Right ventricle myocardium superior (tissue), 1 donor: ENCODE measurements at regions not wholly inside any gene's neighbourhood (a gene's known extent, or its start where the extent isn't known, plus 50 kb on each side); places are given as distances from the start of the nearest gene placed in this dataset.

Source experiments
- ATAC-seq: fragments of 200-7000 bp; cut with Tn5 transposase; one replicate; pipeline ENCODE4 v1.9.1; 2020; ENCODE audit warnings: mild to moderate bottlenecking; ENCODE audit not compliant: poor library complexity
- DNase-seq: peaks from one replicate; pipeline ENCODE4 v3.0.0-alpha.2; 2020
- intact Hi-C: fragments of 100-400 bp; cut with DNase I; formaldehyde crosslinking; loops from one replicate; pipeline ENCODE4 v1.11.2; 2022
- donor health status: DM: no; HTN: yes; CAD: no; lungs with severe emphysema.

- intact Hi-C loops: no loop called here
- DNase-seq (no peak), ATAC-seq (no peak)
Measured at GRCh38 chr13:74674720-74675119, 540.5 kb upstream of the KLF12 start.

GRCh38 chr13:74669149-74669548 is 534.9 kb upstream of the KLF12 start:
- ATAC-seq: no peak

GRCh38 chr13:74667656-74668203 is 533.5 kb upstream of the KLF12 start:
- intact Hi-C loops: no loop called here
- DNase-seq: no peak
- ATAC-seq: no peak

More at GRCh38 chr13:74669149-74669548, 534.9 kb upstream of the KLF12 start:
- no peak for DNase-seq
- intact Hi-C loops: no loop called here

DNA sequence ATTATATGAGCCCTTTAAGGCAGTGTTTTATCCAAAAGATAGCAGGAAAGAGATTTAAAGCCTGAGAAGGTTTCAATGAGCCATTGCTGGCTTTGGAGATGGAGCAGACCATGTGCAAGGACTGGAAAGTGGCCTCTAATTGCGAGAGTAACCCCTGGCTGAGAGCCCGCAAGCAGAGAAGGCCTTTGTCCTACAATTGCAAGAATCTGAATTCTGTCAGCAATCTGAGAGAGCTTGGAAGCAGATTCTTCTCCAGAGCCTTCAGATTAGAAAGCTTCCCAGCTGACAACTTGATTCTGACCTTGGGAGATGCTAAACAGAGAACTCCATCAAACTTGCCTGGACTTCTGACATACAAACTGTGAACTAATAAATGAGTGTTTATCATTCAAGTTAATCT is 528.7 kb upstream of the KLF12 start:
- intact Hi-C loops: no loop called here
- ATAC-seq (peak; percentile 49), DNase-seq (peak; percentile 65)

DNA sequence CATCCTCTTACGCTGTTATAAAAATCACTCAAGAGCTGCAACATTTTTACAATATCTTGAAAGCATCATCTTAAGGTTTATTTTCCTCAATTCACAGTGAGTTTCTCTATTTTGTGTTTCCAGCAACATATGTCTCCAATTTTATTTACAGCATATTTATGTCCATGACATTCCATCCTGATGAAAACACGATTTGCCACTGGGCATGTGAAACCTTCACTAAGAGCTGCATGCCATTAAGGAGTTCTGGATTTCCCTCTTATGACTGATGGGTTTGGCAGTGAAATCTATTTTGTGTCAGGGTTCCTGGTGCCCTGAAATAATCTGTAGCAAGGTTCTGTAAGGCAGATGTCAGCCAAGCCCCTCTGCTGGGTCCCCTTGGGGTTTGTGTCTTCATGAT is 527.6 kb upstream of the KLF12 start:
- intact Hi-C loops: no loop called here
- ATAC-seq (no peak), DNase-seq (no peak)

GRCh38 chr13:74657765-74658164 is 523.6 kb upstream of the KLF12 start:
- intact Hi-C loops: no loop called here
- ATAC-seq (no peak), DNase-seq (no peak)

DNA sequence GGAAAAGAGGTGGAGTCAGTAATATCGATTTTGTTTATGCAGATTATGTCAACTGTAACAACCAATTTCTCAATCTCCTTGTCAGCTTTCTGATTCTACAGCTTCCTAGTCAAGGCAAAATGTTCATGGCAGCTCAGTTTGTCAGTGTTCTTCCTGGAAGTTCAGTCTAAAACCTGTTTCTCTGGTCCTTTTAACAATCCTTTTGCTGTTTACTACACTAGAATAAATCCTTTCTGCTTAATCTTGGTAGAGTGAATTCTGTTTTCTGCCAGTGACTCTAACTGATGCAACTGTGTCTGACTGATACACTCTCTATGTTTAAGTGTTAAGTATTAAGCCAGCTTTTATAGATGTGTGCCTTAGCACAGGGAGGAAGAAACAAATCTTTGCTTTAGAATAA is 516.9 kb upstream of the KLF12 start:
- DNase-seq (no peak), ATAC-seq (no peak)
- intact Hi-C loops: no loop called here

DNA sequence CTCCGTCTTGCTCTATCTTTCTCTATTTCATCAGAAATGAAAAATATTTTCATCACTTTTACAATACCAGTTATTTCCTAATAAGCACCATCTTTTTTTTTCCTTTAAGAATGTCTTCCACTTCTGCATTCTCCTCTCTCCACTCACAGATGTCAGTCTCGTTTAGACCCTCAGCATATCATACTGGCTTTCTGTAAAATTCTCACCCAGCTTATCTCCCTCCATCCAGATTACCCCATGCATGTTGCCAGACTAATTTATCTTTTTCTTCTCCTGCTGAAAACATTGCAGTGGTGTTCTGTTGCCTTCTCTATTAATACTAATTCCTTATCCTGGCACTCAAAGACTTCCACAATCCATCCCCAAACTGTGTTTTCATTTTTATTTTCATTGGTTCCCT is 513.8 kb upstream of the KLF12 start:
- ATAC-seq (no peak), DNase-seq (no peak)
- intact Hi-C loops: no loop called here

- intact Hi-C loops: no loop called here
- DNase-seq (no peak), ATAC-seq (no peak)
Measured at GRCh38 chr13:74647211-74647610, 513.0 kb upstream of the KLF12 start.

DNA sequence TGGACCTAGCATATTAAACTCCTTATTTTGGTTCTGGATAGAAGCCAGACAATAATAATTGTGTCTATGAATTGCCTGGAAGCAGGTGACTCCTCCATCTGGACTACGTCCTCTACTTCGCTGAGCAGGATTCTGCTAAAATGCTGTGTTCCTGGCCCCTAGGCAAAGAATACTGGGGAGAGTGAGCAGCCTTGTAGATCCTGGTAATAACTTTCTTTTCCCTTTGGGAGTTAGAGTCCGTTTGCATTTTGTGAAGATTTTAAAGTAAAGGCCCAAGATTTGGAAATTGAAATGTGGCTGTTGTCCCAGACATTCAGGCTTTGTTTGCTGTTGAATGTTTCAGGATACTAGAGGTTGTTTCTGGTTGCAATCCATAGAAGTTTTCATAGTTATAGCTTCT is 511.9 kb upstream of the KLF12 start:
- intact Hi-C loops: no loop called here
- ATAC-seq (no peak), DNase-seq (no peak)

- ATAC-seq (no peak), DNase-seq (no peak)
- intact Hi-C loops: no loop called here
Measured at GRCh38 chr13:74645586-74645985, 511.4 kb upstream of the KLF12 start.

DNA sequence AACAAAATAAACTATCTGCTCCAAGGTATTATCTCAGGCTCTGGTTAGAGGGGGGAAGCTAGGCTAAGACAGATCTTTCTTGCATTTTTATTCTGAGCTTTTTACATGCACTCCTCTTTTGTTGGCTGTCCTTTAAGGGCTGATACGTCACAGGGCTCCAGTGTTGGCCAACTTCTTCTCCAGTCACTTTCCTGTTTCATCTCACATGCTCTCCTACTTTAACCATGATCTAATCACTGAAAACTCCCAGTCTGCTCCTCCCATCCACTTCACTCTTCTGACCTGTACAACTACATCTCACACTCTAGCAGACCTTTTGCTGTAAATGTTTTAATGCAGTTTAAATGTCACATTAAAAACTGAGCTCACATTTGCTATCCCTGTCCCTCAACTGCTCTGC is 510.0 kb upstream of the KLF12 start:
- intact Hi-C loops: no loop called here
- ATAC-seq: no peak

DNA sequence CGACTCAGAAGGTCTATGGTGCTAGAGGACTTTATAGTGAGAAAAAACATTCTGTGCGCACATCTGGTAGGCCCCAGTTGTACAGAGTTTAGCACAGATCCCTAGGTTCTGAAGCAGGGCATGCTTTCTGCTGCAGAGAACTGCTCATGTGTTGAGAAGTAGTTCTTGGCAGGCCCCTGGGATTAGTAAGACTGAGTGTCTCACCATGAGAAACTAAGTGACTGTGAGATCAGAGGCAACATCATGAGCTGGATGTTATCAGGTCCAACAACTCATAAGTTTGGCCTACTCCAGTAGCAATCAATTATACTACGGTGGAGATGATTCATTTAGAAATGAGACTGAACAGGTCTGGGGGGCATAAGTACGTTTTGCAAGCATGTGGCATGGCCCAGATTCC is 507.4 kb upstream of the KLF12 start:
- DNase-seq: no peak
- intact Hi-C loops: no loop called here
- ATAC-seq: no peak

More for the DNA sequence above, 510.0 kb upstream of the KLF12 start:
- DNase-seq: no peak

- intact Hi-C loops: no loop called here
- ATAC-seq: no peak
- no peak for DNase-seq
Measured at GRCh38 chr13:74633734-74634133, 499.5 kb upstream of the KLF12 start.

DNA sequence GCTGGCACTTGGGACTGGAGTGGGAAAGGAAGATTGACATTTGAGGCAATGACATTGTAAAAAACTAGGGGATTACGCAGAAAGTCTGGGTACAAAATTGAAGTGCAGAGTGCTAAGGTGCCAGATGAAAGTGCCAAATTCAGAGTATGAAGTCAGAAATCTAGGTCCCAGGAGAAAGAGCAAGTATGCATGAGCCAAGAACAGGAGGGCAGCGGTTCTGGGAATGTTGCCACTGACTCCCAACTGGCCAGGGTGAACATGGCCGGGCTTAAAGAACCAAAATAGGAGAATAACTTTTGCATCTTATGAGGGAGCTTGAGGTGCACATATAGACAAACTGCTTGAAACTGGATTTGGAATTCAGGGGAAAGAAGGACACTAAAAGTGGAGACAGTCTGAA is 495.8 kb upstream of the KLF12 start:
- intact Hi-C loops: no loop called here
- DNase-seq (no peak), ATAC-seq (no peak)

DNA sequence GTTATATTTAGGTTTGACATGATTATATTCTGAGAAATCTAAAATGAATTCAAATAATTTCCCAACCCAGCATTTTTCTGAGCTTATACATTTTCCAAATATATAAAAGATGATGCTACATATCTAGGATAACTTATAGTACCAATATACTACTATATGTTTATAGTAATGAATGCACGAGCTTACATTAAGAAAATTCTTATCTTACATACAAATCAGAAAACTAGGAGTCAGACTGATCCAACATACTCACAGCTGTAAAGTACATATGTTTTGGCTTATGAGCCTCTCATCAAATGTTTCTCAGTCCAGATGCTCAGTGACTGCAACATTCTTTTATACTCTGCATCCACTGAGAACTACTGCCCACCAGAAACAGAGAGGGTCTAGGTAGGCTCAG is 491.3 kb upstream of the KLF12 start:
- DNase-seq: no peak
- intact Hi-C loops: no loop called here
- ATAC-seq: no peak

DNA sequence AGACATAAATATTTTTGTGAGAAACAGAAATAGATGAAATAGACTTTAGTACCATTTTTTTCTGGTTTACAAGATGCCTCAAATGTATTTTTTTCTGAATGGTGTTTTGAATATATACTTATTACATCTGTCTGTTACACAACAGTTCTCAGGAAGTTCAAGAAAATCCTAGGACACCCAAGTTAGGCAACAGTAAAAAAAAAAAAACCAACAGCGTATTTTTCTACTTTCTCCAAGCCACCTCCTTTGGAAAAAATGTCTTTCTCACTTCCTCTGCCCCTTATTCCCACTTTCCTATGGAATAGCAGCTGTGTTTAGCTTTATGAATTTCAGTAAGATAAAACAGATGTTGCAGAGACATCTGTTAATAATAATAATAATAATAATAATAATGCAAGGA is 489.6 kb upstream of the KLF12 start:
- no peak for DNase-seq
- intact Hi-C loops: no loop called here
- ATAC-seq: no peak

- DNase-seq (no peak), ATAC-seq (no peak)
- intact Hi-C loops: no loop called here
Measured at GRCh38 chr13:74622284-74622683, 488.1 kb upstream of the KLF12 start.

DNA sequence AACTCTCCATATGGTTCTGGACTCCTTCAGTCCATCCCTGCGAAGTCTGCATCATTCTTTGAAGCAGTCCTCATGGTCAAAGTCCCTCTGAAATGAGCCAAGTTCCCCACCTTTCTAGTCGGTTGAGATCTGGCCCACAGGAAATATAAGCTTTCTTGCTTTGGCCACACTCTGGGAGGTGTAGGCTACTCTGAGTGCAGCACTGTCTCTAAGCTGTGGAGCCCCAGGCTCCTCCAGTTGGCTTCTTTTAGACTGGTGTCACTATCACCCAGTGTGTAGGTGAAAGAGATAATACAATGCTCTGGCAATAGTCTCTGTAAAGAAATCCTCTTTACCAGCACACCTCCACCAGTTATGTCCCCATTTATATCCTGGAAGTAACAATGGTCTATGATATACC is 486.5 kb upstream of the KLF12 start:
- no peak for ATAC-seq
- no peak for DNase-seq
- intact Hi-C loops: no loop called here

DNA sequence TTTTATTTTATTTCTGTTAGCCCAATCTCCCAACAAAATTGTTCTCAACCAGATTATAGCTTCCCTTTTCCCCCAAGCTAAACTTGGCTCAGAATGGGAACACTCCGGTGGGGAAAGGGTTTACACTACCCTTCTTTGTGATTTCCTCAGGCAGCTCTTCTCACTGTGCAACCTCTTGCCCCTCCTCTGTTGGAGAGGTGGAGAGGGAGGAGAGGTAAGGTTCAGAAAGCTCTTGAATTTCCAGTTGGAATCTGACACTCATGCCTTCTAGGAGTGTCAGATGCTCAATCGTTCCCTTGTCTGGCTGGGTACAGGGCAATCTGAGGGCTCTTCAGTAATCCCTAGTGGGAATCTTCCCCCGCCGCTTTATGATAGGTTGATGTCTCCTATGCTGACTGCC is 486.1 kb upstream of the KLF12 start:
- DNase-seq (no peak), ATAC-seq (no peak)
- intact Hi-C loops: no loop called here

DNA sequence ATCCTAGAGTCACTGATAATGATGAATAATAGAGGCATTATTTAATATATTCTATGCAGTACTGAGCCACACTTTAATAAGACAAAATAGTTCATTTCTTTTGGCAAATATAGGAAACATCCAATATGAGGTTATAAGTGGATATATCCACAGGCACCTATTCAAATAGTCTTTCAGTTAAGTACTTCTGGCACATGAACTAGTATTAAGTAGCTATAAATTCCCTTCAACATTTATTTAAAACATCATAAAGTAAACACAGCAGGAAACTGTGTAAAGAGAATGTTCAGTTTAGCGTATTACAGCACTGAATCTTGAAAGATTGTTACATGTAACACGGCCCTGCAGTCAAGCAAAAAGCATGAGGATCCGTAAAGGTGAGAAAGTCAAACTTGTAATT is 463.3 kb upstream of the KLF12 start:
- intact Hi-C loops: no loop called here
- ATAC-seq (no peak), DNase-seq (no peak)

- ATAC-seq (no peak), DNase-seq (no peak)
- intact Hi-C loops: no loop called here
Measured at GRCh38 chr13:74596691-74597090, 462.5 kb upstream of the KLF12 start.
